CD4-positive, alpha-beta T cell treated with Interleukin-6 for 4 hours (primary cell): ENCODE measurements at regions not wholly inside any gene's neighbourhood (a gene's known extent, or its start where the extent isn't known, plus 50 kb on each side); places are given as distances from the start of the nearest gene placed in this dataset.
"Not testable (repeated sequence)": the region's sequence is repeated elsewhere in the genome, so short reads cannot be mapped to it uniquely, and the experiment has no call there.

Source experiments
- DNase-seq: peaks from one replicate; pipeline ENCODE4 v3.0.0-alpha.2; 2020; ENCODE audit warnings: mixed read lengths

GRCh38 chr4:188383180-188383579 is 243.9 kb downstream of the TRIML1 start:
- DNase-seq: no peak

- no peak for DNase-seq
Observed at GRCh38 chr4:188387179-188387791, 248.0 kb downstream of the TRIML1 start.

GRCh38 chr4:188391349-188391748 is 252.1 kb downstream of the TRIML1 start:
- not testable (repeated sequence) for DNase-seq

- DNase-seq: no peak
Observed at GRCh38 chr4:188396037-188396436, 256.8 kb downstream of the TRIML1 start.

GRCh38 chr4:188399834-188400233 is 260.6 kb downstream of the TRIML1 start:
- DNase-seq: no peak

GRCh38 chr4:188400451-188400850 is 261.2 kb downstream of the TRIML1 start:
- DNase-seq: no peak

GRCh38 chr4:188403272-188403671 is 264.0 kb downstream of the TRIML1 start:
- no peak for DNase-seq

- not testable (repeated sequence) for DNase-seq
Observed at GRCh38 chr4:188405071-188405835, 266.0 kb downstream of the TRIML1 start.

- no peak for DNase-seq
Observed at GRCh38 chr4:188408244-188409030, 269.2 kb downstream of the TRIML1 start.

- no peak for DNase-seq
Observed at GRCh38 chr4:188409851-188410250, 270.6 kb downstream of the TRIML1 start.

GRCh38 chr4:188411805-188412204 is 272.6 kb downstream of the TRIML1 start:
- no peak for DNase-seq

GRCh38 chr4:188412499-188412898 is 273.3 kb downstream of the TRIML1 start:
- no peak for DNase-seq

GRCh38 chr4:188414441-188414840 is 275.2 kb downstream of the TRIML1 start:
- no peak for DNase-seq

GRCh38 chr4:188417181-188417580 is 277.9 kb downstream of the TRIML1 start:
- DNase-seq: no peak

- no peak for DNase-seq
Observed at GRCh38 chr4:188423039-188423438, 283.8 kb downstream of the TRIML1 start.

GRCh38 chr4:188428935-188429334 is 289.7 kb downstream of the TRIML1 start:
- no peak for DNase-seq

GRCh38 chr4:188429965-188430364 is 290.7 kb downstream of the TRIML1 start:
- no peak for DNase-seq

- DNase-seq: no peak
Observed at GRCh38 chr4:188430384-188430783, 291.1 kb downstream of the TRIML1 start.

GRCh38 chr4:188432328-188432727 is 293.1 kb downstream of the TRIML1 start:
- no peak for DNase-seq

- no peak for DNase-seq
Observed at GRCh38 chr4:188433741-188434315, 294.6 kb downstream of the TRIML1 start.

- DNase-seq: no peak
Observed at GRCh38 chr4:188434643-188435042, 295.4 kb downstream of the TRIML1 start.

- no peak for DNase-seq
Observed at GRCh38 chr4:188435381-188435780, 296.1 kb downstream of the TRIML1 start.

- no peak for DNase-seq
Observed at GRCh38 chr4:188437535-188437934, 298.3 kb downstream of the TRIML1 start.
